Osteocyte (in vitro differentiated cells): ENCODE measurements at regions not wholly inside any gene's neighbourhood (a gene's known extent, or its start where the extent isn't known, plus 50 kb on each side); places are given as distances from the start of the nearest gene placed in this dataset.
"Not testable (repeated sequence)": the region's sequence is repeated elsewhere in the genome, so short reads cannot be mapped to it uniquely, and the experiment has no call there.

ENCODE experiments used
- DNase-seq: peaks from one replicate; pipeline ENCODE4 v3.0.0; 2021; ENCODE audit warnings: mixed read lengths; ENCODE audit not compliant: unreplicated experiment; ENCODE audit errors: extremely low spot score
- H3K27ac Mint-ChIP-seq: one replicate; pipeline ENCODE4 v1.8.0; 2021; ENCODE audit warnings: mild to moderate bottlenecking, mixed read lengths; ENCODE audit not compliant: unreplicated experiment
- H3K27me3 Mint-ChIP-seq: one replicate; pipeline ENCODE4 v1.8.0; 2021; ENCODE audit warnings: mixed read lengths; ENCODE audit not compliant: unreplicated experiment
- H3K36me3 Mint-ChIP-seq: one replicate; pipeline ENCODE4 v1.8.0; 2021; ENCODE audit warnings: mixed read lengths; ENCODE audit not compliant: unreplicated experiment
- H3K4me1 Mint-ChIP-seq: one replicate; pipeline ENCODE4 v1.8.0; 2021; ENCODE audit warnings: mixed read lengths; ENCODE audit not compliant: unreplicated experiment
- H3K4me3 Mint-ChIP-seq: one replicate; pipeline ENCODE4 v1.8.0; 2021; ENCODE audit warnings: mild to moderate bottlenecking, moderate library complexity, mixed read lengths; ENCODE audit not compliant: unreplicated experiment
- H3K9me3 Mint-ChIP-seq: one replicate; pipeline ENCODE4 v1.8.0; 2021; ENCODE audit warnings: mixed read lengths; ENCODE audit not compliant: unreplicated experiment
- CTCF ChIP-seq: fragments of 200-600 bp; sonication (generic); IDR thresholded peaks from 2 replicates; pipeline ENCODE4 v1.5.0; 2021; ENCODE audit warnings: antibody characterized with exemption, mild to moderate bottlenecking, moderate library complexity

GRCh38 chr10:85137253-85137652 is 808.9 kb downstream of the CCSER2 start:
- H3K4me1 Mint-ChIP-seq: no peaks in the 10 kb centered on the region
- DNase-seq: no peak
- TF ChIP-seq CTCF: no peak
- H3K36me3 Mint-ChIP-seq: no peaks in the 10 kb centered on the region
- no peak overlapping the region for H3K4me3 Mint-ChIP-seq
- H3K27ac Mint-ChIP-seq: no peak overlapping the region
- H3K9me3 Mint-ChIP-seq: peaks cover 7% of the 10 kb centered on the region
- no peaks in the 10 kb centered on the region for H3K27me3 Mint-ChIP-seq

GRCh38 chr10:85138046-85138445 is 809.7 kb downstream of the CCSER2 start:
- no peak for TF ChIP-seq CTCF
- Mint-ChIP-seq H3K4me3 (no peak overlapping the region), H3K27ac (no peak overlapping the region), H3K27me3 (no peaks in the 10 kb centered on the region), H3K4me1 (no peaks in the 10 kb centered on the region), H3K9me3 (peaks cover 7% of the 10 kb centered on the region), H3K36me3 (no peaks in the 10 kb centered on the region)
- DNase-seq: no peak

- Mint-ChIP-seq H3K27me3 (no peaks in the 10 kb centered on the region), H3K27ac (no peak overlapping the region), H3K9me3 (peaks cover 15% of the 10 kb centered on the region), H3K4me3 (no peak overlapping the region), H3K36me3 (no peaks in the 10 kb centered on the region), H3K4me1 (no peaks in the 10 kb centered on the region)
- TF ChIP-seq CTCF: no peak
- no peak for DNase-seq
These were observed 810.7 kb downstream of the CCSER2 start for GRCh38 chr10:85139124-85139523.

GRCh38 chr10:85141520-85141919 is 813.1 kb downstream of the CCSER2 start:
- not testable (repeated sequence) for H3K4me1 Mint-ChIP-seq, DNase-seq, H3K27ac Mint-ChIP-seq, H3K36me3 Mint-ChIP-seq, H3K4me3 Mint-ChIP-seq, H3K27me3 Mint-ChIP-seq
- peaks cover 18% of the 10 kb centered on the region for H3K9me3 Mint-ChIP-seq

- no peak for TF ChIP-seq CTCF
- Mint-ChIP-seq H3K9me3 (peaks cover 11% of the 10 kb centered on the region), H3K36me3 (no peaks in the 10 kb centered on the region), H3K4me1 (no peaks in the 10 kb centered on the region), H3K27me3 (no peaks in the 10 kb centered on the region), H3K27ac (no peak overlapping the region), H3K4me3 (no peak overlapping the region)
- no peak for DNase-seq
These were observed 817.6 kb downstream of the CCSER2 start for GRCh38 chr10:85145966-85146365.
